SK-N-SH (cell line): ENCODE measurements at regions not wholly inside any gene's neighbourhood (a gene's known extent, or its start where the extent isn't known, plus 50 kb on each side); places are given as distances from the start of the nearest gene placed in this dataset.

ENCODE experiments used
- RAD21 ChIP-seq: IDR thresholded peaks from 2 replicates; pipeline ENCODE4 v1.6.1; 2012; ENCODE audit warnings: mild to moderate bottlenecking, low read length
- TAF1 ChIP-seq: IDR thresholded peaks from 2 replicates; pipeline ENCODE4 v1.6.1; 2012; ENCODE audit warnings: low read depth, mild to moderate bottlenecking, low read length, moderate library complexity, borderline replicate concordance
- TF ChIP-seq, protein P1 (sequence below): fragments of 200-600 bp; sonication (generic); IDR thresholded peaks from 2 replicates; pipeline ENCODE4 v1.6.1; 2017; ENCODE audit warnings: antibody characterized with exemption, mild to moderate bottlenecking, moderate library complexity
- TF ChIP-seq, protein P2 (sequence below): IDR thresholded peaks from 2 replicates; pipeline ENCODE4 v1.4.0; 2012; ENCODE audit warnings: low read depth, borderline replicate concordance

DNA sequence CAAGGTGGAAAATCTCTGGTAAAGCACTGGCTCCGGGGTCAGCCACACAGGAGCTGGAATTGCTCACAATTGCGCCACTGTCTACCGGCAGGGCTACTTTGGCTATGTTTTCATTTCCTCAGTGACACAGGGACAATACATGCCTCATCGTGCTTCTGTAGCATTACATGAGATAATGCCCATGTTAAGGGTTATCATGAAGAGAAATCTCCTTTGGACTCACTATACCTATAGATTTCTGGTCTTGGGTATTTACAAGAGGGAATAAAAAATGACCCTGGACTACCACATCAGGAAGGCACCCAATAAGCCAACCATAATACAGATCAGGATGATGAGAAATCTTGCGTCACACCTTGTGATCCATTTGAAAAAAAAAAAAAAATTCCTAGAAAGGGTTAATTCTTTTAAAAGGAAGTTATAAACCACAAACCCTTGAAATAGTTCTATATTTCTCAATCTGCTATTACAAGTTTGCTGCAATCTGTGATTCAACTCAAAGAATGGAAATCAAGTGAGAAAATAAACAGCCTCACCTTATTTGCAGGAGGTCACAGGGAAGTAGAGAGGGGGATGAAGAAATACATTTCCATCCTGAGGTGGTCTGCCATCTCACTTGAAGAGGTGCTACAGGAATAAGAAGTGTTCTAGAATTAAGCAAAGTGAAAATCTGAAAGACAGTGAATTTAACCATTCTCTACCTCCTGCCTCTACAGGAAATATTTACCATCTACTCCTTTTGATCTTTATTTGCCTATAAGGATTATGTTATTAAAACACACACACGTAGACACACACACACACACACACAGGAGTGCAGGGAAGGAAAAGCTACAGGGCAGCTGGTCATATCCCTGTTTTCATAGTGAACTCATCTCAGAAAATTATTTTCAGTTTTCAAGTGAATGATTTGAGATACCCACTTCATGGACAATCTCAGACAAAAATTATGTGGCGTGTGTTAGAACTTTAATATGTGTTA lies 231.3 kb upstream of the CELF2 start:
- TF ChIP-seq, protein P1, sequence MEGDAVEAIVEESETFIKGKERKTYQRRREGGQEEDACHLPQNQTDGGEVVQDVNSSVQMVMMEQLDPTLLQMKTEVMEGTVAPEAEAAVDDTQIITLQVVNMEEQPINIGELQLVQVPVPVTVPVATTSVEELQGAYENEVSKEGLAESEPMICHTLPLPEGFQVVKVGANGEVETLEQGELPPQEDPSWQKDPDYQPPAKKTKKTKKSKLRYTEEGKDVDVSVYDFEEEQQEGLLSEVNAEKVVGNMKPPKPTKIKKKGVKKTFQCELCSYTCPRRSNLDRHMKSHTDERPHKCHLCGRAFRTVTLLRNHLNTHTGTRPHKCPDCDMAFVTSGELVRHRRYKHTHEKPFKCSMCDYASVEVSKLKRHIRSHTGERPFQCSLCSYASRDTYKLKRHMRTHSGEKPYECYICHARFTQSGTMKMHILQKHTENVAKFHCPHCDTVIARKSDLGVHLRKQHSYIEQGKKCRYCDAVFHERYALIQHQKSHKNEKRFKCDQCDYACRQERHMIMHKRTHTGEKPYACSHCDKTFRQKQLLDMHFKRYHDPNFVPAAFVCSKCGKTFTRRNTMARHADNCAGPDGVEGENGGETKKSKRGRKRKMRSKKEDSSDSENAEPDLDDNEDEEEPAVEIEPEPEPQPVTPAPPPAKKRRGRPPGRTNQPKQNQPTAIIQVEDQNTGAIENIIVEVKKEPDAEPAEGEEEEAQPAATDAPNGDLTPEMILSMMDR, result no peak
- TF ChIP-seq RAD21 (no peak), TAF1 (no peak)
- TF ChIP-seq, protein P2, sequence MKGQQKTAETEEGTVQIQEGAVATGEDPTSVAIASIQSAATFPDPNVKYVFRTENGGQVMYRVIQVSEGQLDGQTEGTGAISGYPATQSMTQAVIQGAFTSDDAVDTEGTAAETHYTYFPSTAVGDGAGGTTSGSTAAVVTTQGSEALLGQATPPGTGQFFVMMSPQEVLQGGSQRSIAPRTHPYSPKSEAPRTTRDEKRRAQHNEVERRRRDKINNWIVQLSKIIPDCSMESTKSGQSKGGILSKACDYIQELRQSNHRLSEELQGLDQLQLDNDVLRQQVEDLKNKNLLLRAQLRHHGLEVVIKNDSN, result no peak
